GM12878 (cell line): ENCODE measurements at regions not wholly inside any gene's neighbourhood (a gene's known extent, or its start where the extent isn't known, plus 50 kb on each side); places are given as distances from the start of the nearest gene placed in this dataset.

Experiments used
- ATAC-seq: fragments of 200-7000 bp; cut with Tn5 transposase; 3 replicates; pipeline ENCODE4 v1.9.1; 2020; ENCODE audit warnings: mild to moderate bottlenecking, moderate library complexity
- BruUV-seq: library from RNA; stranded (reverse); fragments of 400-500 nt; replicated peaks from 2 replicates; lab custom pipeline; 2021; lab: Mats Ljungman, UMichigan
- CTCF ChIA-PET: fragments of 300-600 bp; sonication (Branson Sonifier 250); formaldehyde crosslinking; extraction: SDS; loops from one replicate; lab custom pipeline; 2021; ENCODE audit warnings: inconsistent platforms; lab: Yijun Ruan, JAX
- POLR2A ChIA-PET: fragments of 350-600 bp; formaldehyde crosslinking; extraction: SDS; loops from one replicate; lab custom pipeline; 2021; ENCODE audit warnings: inconsistent platforms; lab: Charles Lee
- RAD21 ChIA-PET: fragments of 300-600 bp; sonication (Branson Sonifier 250); formaldehyde crosslinking; loops from one replicate; lab custom pipeline; 2023; ENCODE audit warnings: antibody characterized with exemption; ENCODE audit not compliant: unreplicated experiment; lab: Charles Lee
- SMC1A ChIA-PET: fragments of 300-600 bp; sonication (Branson Sonifier 250); formaldehyde crosslinking; loops from one replicate; lab custom pipeline; 2023; ENCODE audit not compliant: unreplicated experiment, uncharacterized antibody; lab: Charles Lee
- DNase-seq: peaks from one replicate; pipeline ENCODE4 v3.0.0-alpha.2; 2011; ENCODE audit warnings: low read depth, low spot score
- FAIRE-seq: peaks from 3 replicates; lab custom pipeline; 2011; peaks lifted over from hg19 to GRCh38; lab: Jason Lieb, UNC
- H2AFZ ChIP-seq: 2 replicates; pipeline ENCODE4 v1.6.0; 2011; ENCODE audit warnings: low read depth, low read length, control low read depth; ENCODE audit not compliant: control insufficient read depth
- H3K27ac ChIP-seq: 2 replicates; pipeline ENCODE4 v1.5.1; 2011; ENCODE audit warnings: control low read depth; ENCODE audit not compliant: control insufficient read depth, insufficient read depth
- H3K27me3 ChIP-seq, 2 experiments: replicated peaks in 1 of 2; 2 replicates each; pipeline versions ENCODE4 v1.6.0 to v1.6.1; 2011; ENCODE audit warnings: low read length in 1 of 2; ENCODE audit not compliant: control insufficient read depth in 2 of 2, insufficient read depth in 2 of 2
- H3K36me3 ChIP-seq, 2 experiments: 2 replicates each; pipeline ENCODE4 v1.5.1; 2011; ENCODE audit warnings: low read length in 1 of 2; ENCODE audit not compliant: control insufficient read depth in 2 of 2, insufficient read depth in 2 of 2
- H3K4me1 ChIP-seq: 2 replicates; pipeline ENCODE4 v1.6.1; 2011; ENCODE audit warnings: mild to moderate bottlenecking, low read length, moderate library complexity, mixed read lengths; ENCODE audit not compliant: control insufficient read depth, insufficient read depth
- H3K4me2 ChIP-seq: 2 replicates; pipeline ENCODE4 v1.6.0; 2011; ENCODE audit warnings: control low read depth; ENCODE audit not compliant: control insufficient read depth, insufficient read depth
- H3K4me3 ChIP-seq: fragments of 200-600 bp; sonication (generic); 2 replicates; pipeline ENCODE4 v1.5.1; 2016
- H3K79me2 ChIP-seq: 2 replicates; pipeline ENCODE4 v1.6.0; 2011; ENCODE audit warnings: low read length; ENCODE audit not compliant: control insufficient read depth, insufficient read depth
- H3K9ac ChIP-seq: 2 replicates; pipeline ENCODE4 v1.8.0; 2011; ENCODE audit warnings: low read length, control low read depth, mixed read lengths; ENCODE audit not compliant: control insufficient read depth, insufficient read depth
- H3K9me3 ChIP-seq: replicated peaks from 3 replicates; pipeline ENCODE4 v1.5.1; 2011; ENCODE audit warnings: mild to moderate bottlenecking, low read length; ENCODE audit not compliant: control insufficient read depth, insufficient read depth
- H4K20me1 ChIP-seq: 2 replicates; pipeline ENCODE4 v1.6.0; 2011; ENCODE audit not compliant: control insufficient read depth, insufficient read depth
- ATF2 ChIP-seq: IDR thresholded peaks from 2 replicates; pipeline ENCODE4 v1.6.1; 2012; ENCODE audit warnings: low read length, inconsistent platforms
- BCLAF1 ChIP-seq: fragments of 450-650 bp; IDR thresholded peaks from 2 replicates; pipeline ENCODE4 v1.6.1; 2017; ENCODE audit warnings: antibody characterized with exemption, mild to moderate bottlenecking, moderate library complexity
- HCFC1 ChIP-seq: fragments of 150-350 bp; IDR thresholded peaks from 2 replicates; pipeline ENCODE4 v1.6.1; 2014; ENCODE audit warnings: low read length
- HDAC6 ChIP-seq: fragments of 200-600 bp; sonication (generic); IDR thresholded peaks from one replicate; pipeline ENCODE4 v1.8.0; 2017; ENCODE audit warnings: antibody characterized with exemption; ENCODE audit not compliant: unreplicated experiment
- HDGF ChIP-seq: fragments of 450-650 bp; IDR thresholded peaks from 2 replicates; pipeline ENCODE4 v1.6.1; 2016; ENCODE audit warnings: antibody characterized with exemption
- PML ChIP-seq: IDR thresholded peaks from 2 replicates; pipeline ENCODE4 v1.6.1; 2012; ENCODE audit warnings: low read length, inconsistent platforms
- SMAD1 ChIP-seq: fragments of 450-650 bp; IDR thresholded peaks from 2 replicates; pipeline ENCODE4 v1.6.1; 2018; ENCODE audit warnings: mild to moderate bottlenecking, low read depth; ENCODE audit not compliant: partially characterized antibody
- SMARCA5 ChIP-seq: fragments of 450-650 bp; IDR thresholded peaks from 2 replicates; pipeline ENCODE4 v1.6.1; 2017; ENCODE audit warnings: mild to moderate bottlenecking
- SP1 ChIP-seq: IDR thresholded peaks from one replicate; pipeline ENCODE4 v1.6.1; 2011; ENCODE audit warnings: low read depth, low read length
- SPI1 ChIP-seq: IDR thresholded peaks from 2 replicates; pipeline ENCODE4 v1.6.1; 2011; ENCODE audit warnings: low read depth, mild to moderate bottlenecking, low read length, moderate library complexity, borderline replicate concordance; ENCODE audit not compliant: insufficient read depth
- SUPT20H ChIP-seq: IDR thresholded peaks from 2 replicates; pipeline ENCODE4 v1.6.1; 2011; ENCODE audit warnings: low read depth, mild to moderate bottlenecking, low read length, moderate library complexity, borderline replicate concordance; ENCODE audit not compliant: control insufficient read depth
- TARDBP ChIP-seq: IDR thresholded peaks from 2 replicates; pipeline ENCODE4 v1.6.1; 2016; ENCODE audit warnings: borderline replicate concordance
- ZZZ3 ChIP-seq: IDR thresholded peaks from 2 replicates; pipeline ENCODE4 v1.6.1; 2011; ENCODE audit warnings: low read depth; ENCODE audit not compliant: control insufficient read depth, insufficient read length
- WGBS: methylation state at CpG from one replicate; pipeline ENCODE4 v1.1.6; 2016; ENCODE audit warnings: low lambda C conversion rate; ENCODE audit not compliant: insufficient replicate concordance, insufficient coverage; ENCODE audit errors: missing lambda C conversion rate; 5-methylcytosine and 5-hydroxymethylcytosine counted together
- in situ Hi-C: fragments of 300-500 bp; cut with MboI; formaldehyde crosslinking; loops from 9 replicates; pipeline ENCODE4 v1.14.3; 2018; ENCODE audit warnings: mixed read lengths
- intact Hi-C: fragments of 100-400 bp; cut with micrococcal nuclease; formaldehyde crosslinking; loops from one replicate; pipeline ENCODE4 v1.14.2; 2022; ENCODE audit not compliant: unreplicated experiment
- TF ChIP-seq, protein P1 (sequence below): fragments of 450-650 bp; IDR thresholded peaks from 2 replicates; pipeline ENCODE4 v1.6.1; 2017; ENCODE audit warnings: borderline replicate concordance
- TF ChIP-seq, protein P2 (sequence below): fragments of 450-650 bp; IDR thresholded peaks from 2 replicates; pipeline ENCODE4 v1.6.1; 2018; ENCODE audit warnings: mild to moderate bottlenecking, low read depth, moderate library complexity; ENCODE audit not compliant: partially characterized antibody

- TF ChIP-seq HDAC6 (no peak), SMAD1 (no peak)
- TF ChIP-seq, protein P1, sequence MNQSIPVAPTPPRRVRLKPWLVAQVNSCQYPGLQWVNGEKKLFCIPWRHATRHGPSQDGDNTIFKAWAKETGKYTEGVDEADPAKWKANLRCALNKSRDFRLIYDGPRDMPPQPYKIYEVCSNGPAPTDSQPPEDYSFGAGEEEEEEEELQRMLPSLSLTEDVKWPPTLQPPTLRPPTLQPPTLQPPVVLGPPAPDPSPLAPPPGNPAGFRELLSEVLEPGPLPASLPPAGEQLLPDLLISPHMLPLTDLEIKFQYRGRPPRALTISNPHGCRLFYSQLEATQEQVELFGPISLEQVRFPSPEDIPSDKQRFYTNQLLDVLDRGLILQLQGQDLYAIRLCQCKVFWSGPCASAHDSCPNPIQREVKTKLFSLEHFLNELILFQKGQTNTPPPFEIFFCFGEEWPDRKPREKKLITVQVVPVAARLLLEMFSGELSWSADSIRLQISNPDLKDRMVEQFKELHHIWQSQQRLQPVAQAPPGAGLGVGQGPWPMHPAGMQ, result no peak
Measured at GRCh38 chr9:78396087-78396486, 99.2 kb downstream of the PSAT1 start (continued).

DNA sequence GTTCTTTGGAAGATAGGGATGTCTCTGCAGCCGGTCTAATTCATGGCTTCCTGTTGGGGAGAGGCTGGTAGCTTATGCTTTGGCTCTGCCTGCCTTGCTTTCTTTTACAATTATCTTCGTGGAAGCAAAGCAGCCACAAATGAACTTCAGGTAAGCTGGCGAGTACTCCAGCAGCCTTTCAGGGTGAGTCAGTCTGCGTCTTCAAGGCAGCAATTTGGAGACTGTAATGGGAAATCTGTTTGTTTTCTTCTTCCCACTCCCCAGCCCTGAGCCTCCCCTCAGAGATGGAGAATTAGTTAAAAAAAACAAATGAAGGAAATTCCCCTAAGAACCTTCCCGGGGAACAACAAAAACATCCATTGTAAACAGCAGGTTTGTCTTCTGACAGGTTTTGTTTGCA is 100.1 kb downstream of the PSAT1 start:
- DNase-seq (no peak), FAIRE-seq (no peak), ATAC-seq (no peak)
- no peaks in the 10 kb centered on the region for H3K36me3 ChIP-seq
- no peaks in the 10 kb centered on the region for H3K79me2 ChIP-seq
- H3K9me3 ChIP-seq, result peaks cover 3% of the 10 kb centered on the region; the same call in 1 of the 3 replicates
- POLR2A ChIA-PET, result no interaction called here
- SMC1A ChIA-PET, result no interaction called here
- H3K4me3 ChIP-seq, result no peak overlapping the region
- H4K20me1 ChIP-seq, result no peaks in the 10 kb centered on the region
- no peak overlapping the region for H3K4me2 ChIP-seq
- 75% methylated on average over 5 of the region's 5 CpGs for WGBS
- RAD21 ChIA-PET, result no interaction called here
- no peaks in the 10 kb centered on the region for H3K27me3 ChIP-seq
- H3K9ac ChIP-seq, result no peak overlapping the region
- in situ Hi-C loops, result no loop called here
- H3K27ac ChIP-seq, result no peak overlapping the region
- H2AFZ ChIP-seq, result no peak overlapping the region
- CTCF ChIA-PET, result interaction anchor here (1.0 kb wide), 1 partner anchor 28 kb away, joined by 4 read pairs; no protein-coding TSS in a partner anchor
- H3K4me1 ChIP-seq, result no peaks in the 10 kb centered on the region
- BruUV-seq, result no TSS peak
- intact Hi-C loops, result no loop called here
- TF ChIP-seq HDGF (no peak), PML (no peak), ZZZ3 (no peak), ATF2 (no peak), SMARCA5 (no peak), BCLAF1 (no peak), SP1 (no peak), SPI1 (no peak), HCFC1 (no peak), SUPT20H (no peak), TARDBP (no peak)
- TF ChIP-seq, protein P2, sequence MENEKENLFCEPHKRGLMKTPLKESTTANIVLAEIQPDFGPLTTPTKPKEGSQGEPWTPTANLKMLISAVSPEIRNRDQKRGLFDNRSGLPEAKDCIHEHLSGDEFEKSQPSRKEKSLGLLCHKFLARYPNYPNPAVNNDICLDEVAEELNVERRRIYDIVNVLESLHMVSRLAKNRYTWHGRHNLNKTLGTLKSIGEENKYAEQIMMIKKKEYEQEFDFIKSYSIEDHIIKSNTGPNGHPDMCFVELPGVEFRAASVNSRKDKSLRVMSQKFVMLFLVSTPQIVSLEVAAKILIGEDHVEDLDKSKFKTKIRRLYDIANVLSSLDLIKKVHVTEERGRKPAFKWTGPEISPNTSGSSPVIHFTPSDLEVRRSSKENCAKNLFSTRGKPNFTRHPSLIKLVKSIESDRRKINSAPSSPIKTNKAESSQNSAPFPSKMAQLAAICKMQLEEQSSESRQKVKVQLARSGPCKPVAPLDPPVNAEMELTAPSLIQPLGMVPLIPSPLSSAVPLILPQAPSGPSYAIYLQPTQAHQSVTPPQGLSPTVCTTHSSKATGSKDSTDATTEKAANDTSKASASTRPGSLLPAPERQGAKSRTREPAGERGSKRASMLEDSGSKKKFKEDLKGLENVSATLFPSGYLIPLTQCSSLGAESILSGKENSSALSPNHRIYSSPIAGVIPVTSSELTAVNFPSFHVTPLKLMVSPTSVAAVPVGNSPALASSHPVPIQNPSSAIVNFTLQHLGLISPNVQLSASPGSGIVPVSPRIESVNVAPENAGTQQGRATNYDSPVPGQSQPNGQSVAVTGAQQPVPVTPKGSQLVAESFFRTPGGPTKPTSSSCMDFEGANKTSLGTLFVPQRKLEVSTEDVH, result no peak
